K562 (cell line): ENCODE measurements at regions not wholly inside any gene's neighbourhood (a gene's known extent, or its start where the extent isn't known, plus 50 kb on each side); places are given as distances from the start of the nearest gene placed in this dataset.

Experiments
- ATAC-seq: fragments of 200-7000 bp; cut with Tn5 transposase; 3 replicates; pipeline ENCODE4 v1.9.1; 2020; ENCODE audit warnings: moderate library complexity
- BruUV-seq: library from RNA; stranded (reverse); fragments of 400-500 nt; replicated peaks from 2 replicates; lab custom pipeline; 2021; lab: Mats Ljungman, UMichigan
- CTCF ChIA-PET: fragments of 300-600 bp; formaldehyde crosslinking; extraction: SDS; loops from one replicate; lab custom pipeline; 2021; ENCODE audit warnings: low intra/inter-chr PET ratio; lab: Yijun Ruan, JAX
- POLR2A ChIA-PET: fragments of 300-600, 350-650 bp; sonication (Branson Sonifier 250); formaldehyde crosslinking; extraction: SDS; loops from one replicate; lab custom pipeline; 2021; ENCODE audit warnings: antibody characterized with exemption, inconsistent platforms; lab: Yijun Ruan, JAX
- DNase-seq, 4 experiments: peaks; one replicate each; pipeline versions ENCODE4 v3.0.0 to v3.0.0-alpha.2; 2011 to 2018; ENCODE audit warnings: low spot score in 3 of 4, mixed read lengths in 3 of 4; ENCODE audit errors: extremely low read depth in 1 of 4
- FAIRE-seq: peaks from 2 replicates; lab custom pipeline; 2011; peaks lifted over from hg19 to GRCh38; lab: Jason Lieb, UNC
- H2AFZ ChIP-seq: 2 replicates; pipeline ENCODE4 v1.6.0; 2011; ENCODE audit warnings: low read depth, low read length, control low read depth, inconsistent platforms
- H3K27ac ChIP-seq: fragments of 200-600 bp; 3 replicates; pipeline ENCODE4 v1.8.0; 2011; ENCODE audit warnings: low read depth, mild to moderate bottlenecking, control low read depth, inconsistent platforms, low read length, moderate library complexity, mixed read lengths; ENCODE audit errors: extremely low read depth
- H3K27me3 ChIP-seq, 2 experiments: fragments of 300-600 bp in 1 of 2; 2 replicates in 1 of 2; 3 replicates in 1 of 2; pipeline versions ENCODE4 v1.6.0 to v1.8.0; 2011; ENCODE audit warnings: inconsistent platforms in 2 of 2, low read length in 2 of 2, mild to moderate bottlenecking in 1 of 2, mixed read lengths in 1 of 2, moderate library complexity in 1 of 2; ENCODE audit not compliant: control insufficient read depth in 2 of 2, insufficient read depth in 2 of 2
- H3K36me3 ChIP-seq: fragments of 300-600 bp; 3 replicates; pipeline ENCODE4 v1.8.0; 2011; ENCODE audit warnings: mild to moderate bottlenecking, low read length, inconsistent platforms; ENCODE audit not compliant: control insufficient read depth, insufficient read depth
- H3K4me1 ChIP-seq, 2 experiments: fragments of 200-600 bp in 1 of 2; replicated peaks in 1 of 2; 2 replicates in 1 of 2; 3 replicates in 1 of 2; pipeline versions ENCODE4 v1.5.1 to v1.8.0; 2011; ENCODE audit warnings: inconsistent platforms in 2 of 2, low read length in 2 of 2, mild to moderate bottlenecking in 1 of 2, mixed read lengths in 1 of 2, moderate library complexity in 1 of 2; ENCODE audit not compliant: control insufficient read depth in 2 of 2, insufficient read depth in 2 of 2
- H3K4me2 ChIP-seq: 2 replicates; pipeline ENCODE4 v1.6.1; 2011; ENCODE audit warnings: low read length, control low read depth, inconsistent platforms, mixed read lengths; ENCODE audit not compliant: insufficient read depth
- H3K4me3 ChIP-seq: fragments of 200-600 bp; sonication (generic), shearing (Covaris generic); 2 replicates; pipeline ENCODE4 v1.5.1; 2016; ENCODE audit warnings: control low read depth, inconsistent platforms
- H3K79me2 ChIP-seq: fragments of 200-600 bp; 3 replicates; pipeline ENCODE4 v1.8.0; 2011; ENCODE audit warnings: low read length, inconsistent platforms; ENCODE audit not compliant: control insufficient read depth, insufficient read depth
- H3K9ac ChIP-seq, 2 experiments: 2 replicates each; pipeline versions ENCODE4 v1.6.0 to v1.6.1; 2011; ENCODE audit warnings: low read depth in 2 of 2, low read length in 2 of 2, control low read depth in 1 of 2, inconsistent platforms in 1 of 2, mild to moderate bottlenecking in 1 of 2, mixed read lengths in 1 of 2; ENCODE audit not compliant: insufficient read depth in 1 of 2
- H3K9me1 ChIP-seq: one replicate; pipeline ENCODE4 v1.6.0; 2011; ENCODE audit warnings: inconsistent platforms, mild to moderate bottlenecking, low read length, moderate library complexity; ENCODE audit not compliant: control insufficient read depth, insufficient read depth
- H3K9me3 ChIP-seq: replicated peaks from 2 replicates; pipeline ENCODE4 v1.5.1; 2011; ENCODE audit warnings: low read depth, low read length, inconsistent platforms; ENCODE audit not compliant: control insufficient read depth, insufficient read depth
- H4K20me1 ChIP-seq: replicated peaks from 2 replicates; pipeline ENCODE4 v1.6.1; 2011; ENCODE audit warnings: low read length, inconsistent platforms, mixed read lengths; ENCODE audit not compliant: control insufficient read depth, insufficient read depth
- CBX8 ChIP-seq: fragments of 200-600 bp; sonication (generic); IDR thresholded peaks from 2 replicates; pipeline ENCODE4 v1.6.1; 2012; ENCODE audit warnings: borderline replicate concordance, mixed run types, low read depth, mild to moderate bottlenecking, moderate library complexity, mixed read lengths, low read length, control low read depth, inconsistent platforms; ENCODE audit not compliant: poor library complexity, severe bottlenecking; ENCODE audit errors: extremely low read depth
- CTBP1 ChIP-seq: fragments of 450-650 bp; IDR thresholded peaks from 2 replicates; pipeline ENCODE4 v1.6.1; 2016; ENCODE audit warnings: borderline replicate concordance
- ETV5 ChIP-seq: sonication (generic); formaldehyde crosslinking; IDR thresholded peaks from 2 replicates; pipeline ENCODE4 v1.4.0; 2020; ENCODE audit warnings: low read depth, mild to moderate bottlenecking, missing genetic modification reagents
- HDAC6 ChIP-seq: IDR thresholded peaks from 2 replicates; pipeline ENCODE4 v1.6.1; 2012; ENCODE audit warnings: low read depth, mild to moderate bottlenecking, control low read depth, inconsistent platforms, low read length, moderate library complexity
- KAT2B ChIP-seq: IDR thresholded peaks from one replicate; pipeline ENCODE4 v1.6.1; 2012; ENCODE audit warnings: low read depth, mild to moderate bottlenecking, control low read depth, inconsistent platforms, low read length, moderate library complexity
- RCOR1 ChIP-seq, 2 experiments: IDR thresholded peaks; 2 replicates each; pipeline ENCODE4 v1.6.1; 2012; ENCODE audit warnings: low read depth in 2 of 2, low read length in 2 of 2, borderline replicate concordance in 1 of 2, improper control_type of control experiment in 1 of 2
- STAT5B ChIP-seq: fragments of 250-450 bp; sonication (Bioruptor Pico); IDR thresholded peaks from 2 replicates; pipeline ENCODE4 v1.8.0; 2021; ENCODE audit warnings: mild to moderate bottlenecking, inconsistent platforms
- ZNF24 ChIP-seq: fragments of 450-650 bp; IDR thresholded peaks from 2 replicates; pipeline ENCODE4 v1.6.1; 2016
- WGBS: fragments of 100-300 bp; shearing (Covaris generic); methylation state at CpG from one replicate; pipeline ENCODE4 v1.1.6; 2016; ENCODE audit warnings: low coverage, mixed read lengths; ENCODE audit not compliant: insufficient coverage; ENCODE audit errors: missing lambda C conversion rate; 5-methylcytosine and 5-hydroxymethylcytosine counted together
- in situ Hi-C: fragments of 300-500 bp; cut with MboI; formaldehyde crosslinking; loops from 4 replicates; pipeline ENCODE4 v1.15.0; 2018; ENCODE audit warnings: inconsistent platforms, mixed read lengths
- intact Hi-C: fragments of 100-400 bp; cut with micrococcal nuclease; formaldehyde crosslinking; loops from 2 replicates; pipeline ENCODE4 v1.14.2; 2022
- TF ChIP-seq, protein P1 (sequence below): fragments of 150-350 bp; IDR thresholded peaks from 2 replicates; pipeline ENCODE4 v1.6.1; 2014; ENCODE audit warnings: low read depth, mild to moderate bottlenecking, low read length, borderline replicate concordance
- TF ChIP-seq, protein P2 (sequence below): fragments of 450-650 bp; formaldehyde crosslinking; IDR thresholded peaks from 2 replicates; pipeline ENCODE4 v1.4.0; 2020; ENCODE audit warnings: mild to moderate bottlenecking
- TF ChIP-seq, protein P3 (sequence below): IDR thresholded peaks from 3 replicates; pipeline ENCODE4 v1.6.1; 2011; ENCODE audit warnings: borderline replicate concordance, mild to moderate bottlenecking; ENCODE audit not compliant: insufficient read length, insufficient read depth
- TF ChIP-seq, protein P4 (sequence below): fragments of 250-450 bp; sonication (Bioruptor Pico); IDR thresholded peaks from 2 replicates; pipeline ENCODE4 v1.9.0; 2021; ENCODE audit warnings: mild to moderate bottlenecking
- TF ChIP-seq, protein P5 (sequence below): fragments of 450-650 bp; formaldehyde crosslinking; IDR thresholded peaks from 2 replicates; pipeline ENCODE4 v1.4.0; 2022; ENCODE audit warnings: missing genetic modification characterization

DNA sequence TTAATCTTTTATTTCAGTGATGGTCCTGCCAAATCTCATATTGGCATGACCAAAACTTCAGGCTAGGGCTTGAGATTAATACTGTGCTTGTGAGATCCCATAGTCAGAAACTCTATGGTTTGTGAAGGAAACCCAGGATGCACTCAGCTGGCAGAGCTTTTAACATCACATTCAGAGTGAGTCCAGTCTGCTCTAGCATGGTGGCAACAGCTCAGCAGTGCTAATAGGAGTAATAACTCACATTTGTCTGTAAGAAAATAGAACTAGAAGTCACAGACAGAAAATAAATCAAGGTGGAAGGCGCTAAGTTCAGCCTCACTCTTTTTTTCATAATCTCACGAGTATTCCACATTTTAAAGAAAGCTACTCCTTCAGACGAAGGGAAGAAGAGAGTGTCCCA is 549.3 kb upstream of the TENM4 start:
- H3K9ac ChIP-seq: no peak overlapping the region
- H3K27me3 ChIP-seq: no peaks in the 10 kb centered on the region
- H3K4me2 ChIP-seq: no peak overlapping the region
- DNase-seq: no peak
- H3K9me3 ChIP-seq: no peaks in the 10 kb centered on the region
- H3K36me3 ChIP-seq: no peaks in the 10 kb centered on the region
- H3K4me1 ChIP-seq: no peaks in the 10 kb centered on the region
- H4K20me1 ChIP-seq: no peaks in the 10 kb centered on the region
- no peak overlapping the region for H3K4me3 ChIP-seq
- H2AFZ ChIP-seq: no peak overlapping the region
- BruUV-seq: no TSS peak
- ChIA-PET POLR2A (no interaction called here), CTCF (no interaction called here)
- no peak for FAIRE-seq
- 0% methylated on average over 2 of the region's 3 CpGs for WGBS
- no peak for TF ChIP-seq CBX8
- TF ChIP-seq, protein P1, sequence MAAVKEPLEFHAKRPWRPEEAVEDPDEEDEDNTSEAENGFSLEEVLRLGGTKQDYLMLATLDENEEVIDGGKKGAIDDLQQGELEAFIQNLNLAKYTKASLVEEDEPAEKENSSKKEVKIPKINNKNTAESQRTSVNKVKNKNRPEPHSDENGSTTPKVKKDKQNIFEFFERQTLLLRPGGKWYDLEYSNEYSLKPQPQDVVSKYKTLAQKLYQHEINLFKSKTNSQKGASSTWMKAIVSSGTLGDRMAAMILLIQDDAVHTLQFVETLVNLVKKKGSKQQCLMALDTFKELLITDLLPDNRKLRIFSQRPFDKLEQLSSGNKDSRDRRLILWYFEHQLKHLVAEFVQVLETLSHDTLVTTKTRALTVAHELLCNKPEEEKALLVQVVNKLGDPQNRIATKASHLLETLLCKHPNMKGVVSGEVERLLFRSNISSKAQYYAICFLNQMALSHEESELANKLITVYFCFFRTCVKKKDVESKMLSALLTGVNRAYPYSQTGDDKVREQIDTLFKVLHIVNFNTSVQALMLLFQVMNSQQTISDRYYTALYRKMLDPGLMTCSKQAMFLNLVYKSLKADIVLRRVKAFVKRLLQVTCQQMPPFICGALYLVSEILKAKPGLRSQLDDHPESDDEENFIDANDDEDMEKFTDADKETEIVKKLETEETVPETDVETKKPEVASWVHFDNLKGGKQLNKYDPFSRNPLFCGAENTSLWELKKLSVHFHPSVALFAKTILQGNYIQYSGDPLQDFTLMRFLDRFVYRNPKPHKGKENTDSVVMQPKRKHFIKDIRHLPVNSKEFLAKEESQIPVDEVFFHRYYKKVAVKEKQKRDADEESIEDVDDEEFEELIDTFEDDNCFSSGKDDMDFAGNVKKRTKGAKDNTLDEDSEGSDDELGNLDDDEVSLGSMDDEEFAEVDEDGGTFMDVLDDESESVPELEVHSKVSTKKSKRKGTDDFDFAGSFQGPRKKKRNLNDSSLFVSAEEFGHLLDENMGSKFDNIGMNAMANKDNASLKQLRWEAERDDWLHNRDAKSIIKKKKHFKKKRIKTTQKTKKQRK: no peak
- no peak for TF ChIP-seq ETV5 (CRISPR knock-in tag)
- no peak for TF ChIP-seq ZNF24
- TF ChIP-seq, protein P2, sequence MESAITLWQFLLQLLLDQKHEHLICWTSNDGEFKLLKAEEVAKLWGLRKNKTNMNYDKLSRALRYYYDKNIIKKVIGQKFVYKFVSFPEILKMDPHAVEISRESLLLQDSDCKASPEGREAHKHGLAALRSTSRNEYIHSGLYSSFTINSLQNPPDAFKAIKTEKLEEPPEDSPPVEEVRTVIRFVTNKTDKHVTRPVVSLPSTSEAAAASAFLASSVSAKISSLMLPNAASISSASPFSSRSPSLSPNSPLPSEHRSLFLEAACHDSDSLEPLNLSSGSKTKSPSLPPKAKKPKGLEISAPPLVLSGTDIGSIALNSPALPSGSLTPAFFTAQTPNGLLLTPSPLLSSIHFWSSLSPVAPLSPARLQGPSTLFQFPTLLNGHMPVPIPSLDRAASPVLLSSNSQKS (CRISPR knock-in tag): no peak
- TF ChIP-seq, protein P3, sequence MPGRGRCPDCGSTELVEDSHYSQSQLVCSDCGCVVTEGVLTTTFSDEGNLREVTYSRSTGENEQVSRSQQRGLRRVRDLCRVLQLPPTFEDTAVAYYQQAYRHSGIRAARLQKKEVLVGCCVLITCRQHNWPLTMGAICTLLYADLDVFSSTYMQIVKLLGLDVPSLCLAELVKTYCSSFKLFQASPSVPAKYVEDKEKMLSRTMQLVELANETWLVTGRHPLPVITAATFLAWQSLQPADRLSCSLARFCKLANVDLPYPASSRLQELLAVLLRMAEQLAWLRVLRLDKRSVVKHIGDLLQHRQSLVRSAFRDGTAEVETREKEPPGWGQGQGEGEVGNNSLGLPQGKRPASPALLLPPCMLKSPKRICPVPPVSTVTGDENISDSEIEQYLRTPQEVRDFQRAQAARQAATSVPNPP: no peak
- TF ChIP-seq RCOR1 (IDR thresholded peaks at IDR 0.05; ENCODE audit: borderline replicate concordance in 1 of 2, low read depth in 2 of 2, low read length in 2 of 2): no peak
- no peak for TF ChIP-seq CTBP1
- no peak for TF ChIP-seq KAT2B
- TF ChIP-seq, protein P4, sequence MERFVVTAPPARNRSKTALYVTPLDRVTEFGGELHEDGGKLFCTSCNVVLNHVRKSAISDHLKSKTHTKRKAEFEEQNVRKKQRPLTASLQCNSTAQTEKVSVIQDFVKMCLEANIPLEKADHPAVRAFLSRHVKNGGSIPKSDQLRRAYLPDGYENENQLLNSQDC: no peak
- TF ChIP-seq, protein P5, sequence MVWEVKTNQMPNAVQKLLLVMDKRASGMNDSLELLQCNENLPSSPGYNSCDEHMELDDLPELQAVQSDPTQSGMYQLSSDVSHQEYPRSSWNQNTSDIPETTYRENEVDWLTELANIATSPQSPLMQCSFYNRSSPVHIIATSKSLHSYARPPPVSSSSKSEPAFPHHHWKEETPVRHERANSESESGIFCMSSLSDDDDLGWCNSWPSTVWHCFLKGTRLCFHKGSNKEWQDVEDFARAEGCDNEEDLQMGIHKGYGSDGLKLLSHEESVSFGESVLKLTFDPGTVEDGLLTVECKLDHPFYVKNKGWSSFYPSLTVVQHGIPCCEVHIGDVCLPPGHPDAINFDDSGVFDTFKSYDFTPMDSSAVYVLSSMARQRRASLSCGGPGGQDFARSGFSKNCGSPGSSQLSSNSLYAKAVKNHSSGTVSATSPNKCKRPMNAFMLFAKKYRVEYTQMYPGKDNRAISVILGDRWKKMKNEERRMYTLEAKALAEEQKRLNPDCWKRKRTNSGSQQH (CRISPR knock-in tag): no peak
- TF ChIP-seq HDAC6: no peak
- no peak for TF ChIP-seq STAT5B (CRISPR knock-in tag)
- intact Hi-C loops (no loop called here), in situ Hi-C loops (no loop called here)
- no peak overlapping the region for H3K27ac ChIP-seq
- ATAC-seq: no peak
- H3K79me2 ChIP-seq: no peaks in the 10 kb centered on the region
- H3K9me1 ChIP-seq: no peaks in the 10 kb centered on the region
